PC-9 (cell line): ENCODE measurements at regions not wholly inside any gene's neighbourhood (a gene's known extent, or its start where the extent isn't known, plus 50 kb on each side); places are given as distances from the start of the nearest gene placed in this dataset.

Experiments
- CTCF ChIP-seq: fragments of 200-600 bp; sonication (generic); conservative IDR thresholded peaks from 2 replicates; pipeline ENCODE4 v1.6.1; 2017; ENCODE audit warnings: mixed run types, antibody characterized with exemption, mild to moderate bottlenecking, moderate library complexity
- EZH2 ChIP-seq: fragments of 200-600 bp; sonication (generic); IDR thresholded peaks from 2 replicates; pipeline ENCODE4 v1.8.0; 2017; ENCODE audit warnings: antibody characterized with exemption, low read depth

GRCh38 chr2:181785691-181786344, 105.5 kb upstream of the NEUROD1 start:
- no peak for TF ChIP-seq CTCF
- no peak for TF ChIP-seq EZH2
